ENCODE measurements at regions not wholly inside any gene's neighbourhood (a gene's known extent, or its start where the extent isn't known, plus 50 kb on each side); places are given as distances from the start of the nearest gene placed in this dataset.

DNA sequence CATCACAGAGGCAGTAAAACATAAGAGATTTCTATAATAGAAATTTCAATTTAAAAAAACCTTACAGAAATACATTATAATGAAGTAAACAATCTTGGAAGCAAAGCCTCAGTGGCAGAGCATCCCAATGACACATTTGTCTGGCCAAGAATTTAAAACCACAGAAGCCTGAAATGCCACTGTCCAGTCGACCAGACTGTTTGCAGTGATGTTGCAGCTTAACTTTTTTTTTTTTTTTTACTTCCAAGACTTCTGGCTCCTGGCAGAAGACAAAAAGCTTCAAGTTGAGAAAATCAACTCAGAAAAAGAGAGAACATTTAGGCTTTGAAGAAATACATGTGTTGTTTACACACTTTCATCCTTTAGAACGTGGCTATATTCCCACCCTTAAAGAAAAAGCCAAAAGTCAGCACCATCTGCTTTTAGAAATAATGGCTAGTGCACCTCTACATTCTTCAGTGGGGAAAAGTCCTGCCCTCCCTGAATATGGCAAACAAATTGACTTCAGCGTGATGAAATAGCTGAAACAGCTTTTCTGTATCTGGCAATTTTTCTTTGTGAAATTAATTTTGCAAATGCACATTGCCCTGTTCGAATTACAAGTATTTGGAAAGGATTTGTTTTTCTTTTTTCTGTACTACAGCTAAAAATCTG is 205.5 kb upstream of the MON1B start:
- TF ChIP-seq GATA3 (IDR thresholded peaks at IDR 0.05; ENCODE audit: low read depth, low read length) (no peak), GATA2 (IDR thresholded peaks at IDR 0.05; ENCODE audit: low read depth, low read length) (no peak)
